Transverse colon (tissue), 3 donors: ENCODE measurements at regions not wholly inside any gene's neighbourhood (a gene's known extent, or its start where the extent isn't known, plus 50 kb on each side); places are given as distances from the start of the nearest gene placed in this dataset.
"Not testable (repeated sequence)": the region's sequence is repeated elsewhere in the genome, so short reads cannot be mapped to it uniquely, and the experiment has no call there.

ENCODE experiments used
- EP300 ChIP-seq: sonication (generic); formaldehyde crosslinking; IDR thresholded peaks from one replicate; pipeline ENCODE4 v1.6.1; 2017; ENCODE audit warnings: antibody characterized with exemption, low read depth
- POLR2A ChIP-seq: fragments of 450-650 bp; IDR thresholded peaks from one replicate; pipeline ENCODE4 v1.6.1; 2016; ENCODE audit warnings: antibody characterized with exemption, mild to moderate bottlenecking, moderate library complexity
- TF ChIP-seq, protein P1 (sequence below), 5 experiments: fragments of 200-600 bp in 3 of 5; fragments of 450-650 bp in 2 of 5; sonication (generic) in 3 of 5; IDR thresholded peaks; 1 replicate in 2 of 5; 2 replicates in 3 of 5; pipeline ENCODE4 v1.5.1; 2016 to 2017; ENCODE audit warnings: antibody characterized with exemption in 5 of 5, inconsistent platforms in 3 of 5, mild to moderate bottlenecking in 2 of 5, moderate library complexity in 1 of 5

DNA sequence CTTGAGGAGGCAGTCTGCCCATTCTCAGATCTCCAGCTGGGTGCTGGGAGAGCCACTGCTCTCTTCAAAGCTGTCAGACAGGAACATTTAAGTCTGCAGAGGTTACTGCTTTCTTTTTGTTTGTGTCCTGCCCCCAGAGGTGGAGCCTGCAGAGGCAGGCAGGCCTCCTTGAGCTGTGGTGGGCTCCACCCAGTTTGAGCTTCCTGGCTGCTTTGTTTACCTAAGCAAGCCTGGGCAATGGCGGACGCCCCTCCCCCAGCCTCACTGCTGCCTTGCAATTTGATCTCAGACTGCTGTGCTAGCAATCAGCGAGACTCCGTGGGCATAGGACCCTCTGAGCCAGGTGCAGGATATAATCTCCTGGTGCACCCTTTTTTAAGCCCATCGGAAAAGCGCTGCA, 557.8 kb downstream of the HTR1B start:
- TF ChIP-seq POLR2A, EP300: not testable (repeated sequence)
- TF ChIP-seq, protein P1, sequence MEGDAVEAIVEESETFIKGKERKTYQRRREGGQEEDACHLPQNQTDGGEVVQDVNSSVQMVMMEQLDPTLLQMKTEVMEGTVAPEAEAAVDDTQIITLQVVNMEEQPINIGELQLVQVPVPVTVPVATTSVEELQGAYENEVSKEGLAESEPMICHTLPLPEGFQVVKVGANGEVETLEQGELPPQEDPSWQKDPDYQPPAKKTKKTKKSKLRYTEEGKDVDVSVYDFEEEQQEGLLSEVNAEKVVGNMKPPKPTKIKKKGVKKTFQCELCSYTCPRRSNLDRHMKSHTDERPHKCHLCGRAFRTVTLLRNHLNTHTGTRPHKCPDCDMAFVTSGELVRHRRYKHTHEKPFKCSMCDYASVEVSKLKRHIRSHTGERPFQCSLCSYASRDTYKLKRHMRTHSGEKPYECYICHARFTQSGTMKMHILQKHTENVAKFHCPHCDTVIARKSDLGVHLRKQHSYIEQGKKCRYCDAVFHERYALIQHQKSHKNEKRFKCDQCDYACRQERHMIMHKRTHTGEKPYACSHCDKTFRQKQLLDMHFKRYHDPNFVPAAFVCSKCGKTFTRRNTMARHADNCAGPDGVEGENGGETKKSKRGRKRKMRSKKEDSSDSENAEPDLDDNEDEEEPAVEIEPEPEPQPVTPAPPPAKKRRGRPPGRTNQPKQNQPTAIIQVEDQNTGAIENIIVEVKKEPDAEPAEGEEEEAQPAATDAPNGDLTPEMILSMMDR (IDR thresholded peaks at IDR 0.05): not testable (repeated sequence)
